AG09319 (cell line): ENCODE measurements at regions not wholly inside any gene's neighbourhood (a gene's known extent, or its start where the extent isn't known, plus 50 kb on each side); places are given as distances from the start of the nearest gene placed in this dataset.

ENCODE experiments used
- DNase-seq: peaks from one replicate; pipeline ENCODE4 v3.0.0-alpha.2; 2010; ENCODE audit warnings: low read depth; ENCODE audit errors: extremely low read depth
- CTCF ChIP-seq: IDR thresholded peaks from 2 replicates; pipeline ENCODE4 v1.5.1; 2011; ENCODE audit warnings: low read depth, mild to moderate bottlenecking, inconsistent platforms, low read length, moderate library complexity

- no peak for DNase-seq
- no peak for TF ChIP-seq CTCF
These were observed 103.8 kb upstream of the PPM1H start for GRCh38 chr12:63038713-63039100.

- no peak for TF ChIP-seq CTCF
- no peak for DNase-seq
These were observed 103.1 kb upstream of the PPM1H start for GRCh38 chr12:63037746-63038712.

- no peak for TF ChIP-seq CTCF
These were observed 102.0 kb upstream of the PPM1H start for GRCh38 chr12:63036974-63037335.

GRCh38 chr12:63036216-63036973, 101.4 kb upstream of the PPM1H start:
- no peak for DNase-seq
- no peak for TF ChIP-seq CTCF

More at GRCh38 chr12:63036974-63037335, 102.0 kb upstream of the PPM1H start:
- DNase-seq, result no peak

- TF ChIP-seq CTCF, result no peak
- no peak for DNase-seq
These were observed 99.7 kb upstream of the PPM1H start for GRCh38 chr12:63034601-63035000.

- DNase-seq, result no peak
- no peak for TF ChIP-seq CTCF
These were observed 94.7 kb upstream of the PPM1H start for GRCh38 chr12:63029676-63030075.

GRCh38 chr12:63028951-63029350, 94.0 kb upstream of the PPM1H start:
- no peak for DNase-seq
- TF ChIP-seq CTCF, result no peak
